CD4-positive, alpha-beta memory T cell (primary cell): ENCODE measurements at regions not wholly inside any gene's neighbourhood (a gene's known extent, or its start where the extent isn't known, plus 50 kb on each side); places are given as distances from the start of the nearest gene placed in this dataset.

ENCODE experiments used
- CTCF ChIA-PET: fragments of 350-600 bp; sonication (Branson Sonifier 250); formaldehyde crosslinking; loops from one replicate; lab custom pipeline; 2021; ENCODE audit warnings: inconsistent platforms; ENCODE audit not compliant: partially characterized antibody; lab: Charles Lee
- POLR2A ChIA-PET: fragments of 350-600 bp; sonication (Branson Sonifier 250); formaldehyde crosslinking; loops from one replicate; lab custom pipeline; 2021; ENCODE audit not compliant: partially characterized antibody; lab: Charles Lee
- DNase-seq, 5 donors: peaks; one replicate each; pipeline versions ENCODE4 v3.0.0 to v3.0.0-alpha.2; 2020 to 2022; ENCODE audit warnings: mixed read lengths in 1 of 5
- H3K27ac ChIP-seq: one replicate; pipeline ENCODE4 v1.7.0; 2013; ENCODE audit warnings: low read depth, low read length
- H3K27me3 ChIP-seq: 2 replicates; pipeline ENCODE4 v1.7.0; 2013; ENCODE audit warnings: mild to moderate bottlenecking, low read length, moderate library complexity; ENCODE audit not compliant: insufficient read depth
- H3K36me3 ChIP-seq: 2 replicates; pipeline ENCODE4 v1.7.0; 2013; ENCODE audit warnings: mild to moderate bottlenecking, low read length, moderate library complexity; ENCODE audit not compliant: insufficient read depth
- H3K4me1 ChIP-seq: 2 replicates; pipeline ENCODE4 v1.7.0; 2013; ENCODE audit warnings: mild to moderate bottlenecking, low read length, moderate library complexity; ENCODE audit not compliant: insufficient read depth
- H3K4me3 ChIP-seq, 2 donors: one replicate each; pipeline ENCODE4 v1.7.0; 2013; ENCODE audit warnings: low read length in 2 of 2, mild to moderate bottlenecking in 1 of 2
- H3K9me3 ChIP-seq, 2 donors: one replicate each; pipeline ENCODE4 v1.7.0; 2013; ENCODE audit warnings: low read length in 2 of 2, control low read depth in 1 of 2; ENCODE audit not compliant: control insufficient read depth in 1 of 2
- H3K27ac Mint-ChIP-seq, 7 donors: one replicate each; pipeline ENCODE4 v1.8.0; 2020 to 2021; ENCODE audit warnings: mixed read lengths in 7 of 7, mild to moderate bottlenecking in 6 of 7, inconsistent platforms in 3 of 7, moderate library complexity in 3 of 7
- H3K27me3 Mint-ChIP-seq, 2 donors: one replicate each; pipeline ENCODE4 v1.8.0; 2020 to 2021; ENCODE audit warnings: mixed read lengths in 2 of 2
- H3K36me3 Mint-ChIP-seq, 2 donors: one replicate each; pipeline ENCODE4 v1.8.0; 2020 to 2021; ENCODE audit warnings: mixed read lengths in 2 of 2, inconsistent platforms in 1 of 2, mild to moderate bottlenecking in 1 of 2
- H3K4me1 Mint-ChIP-seq, 4 donors: one replicate each; pipeline ENCODE4 v1.8.0; 2020 to 2021; ENCODE audit warnings: mixed read lengths in 4 of 4, mild to moderate bottlenecking in 1 of 4
- H3K4me3 Mint-ChIP-seq, 8 donors: one replicate each; pipeline ENCODE4 v1.8.0; 2020 to 2021; ENCODE audit warnings: mixed read lengths in 8 of 8, mild to moderate bottlenecking in 7 of 8, moderate library complexity in 6 of 8, inconsistent platforms in 3 of 8
- H3K9me3 Mint-ChIP-seq, 8 donors: one replicate each; pipeline ENCODE4 v1.8.0; 2020 to 2021; ENCODE audit warnings: mixed read lengths in 8 of 8, mild to moderate bottlenecking in 5 of 8, inconsistent platforms in 3 of 8, moderate library complexity in 1 of 8
- intact Hi-C: fragments of 100-400 bp; cut with micrococcal nuclease; formaldehyde crosslinking; loops from one replicate; pipeline ENCODE4 v1.15.1; 2023

GRCh38 chr5:163177971-163178370 is 259.4 kb upstream of the CCNG1 start:
- H3K9me3 ChIP-seq, result no peaks in the 10 kb centered on the region
- Mint-ChIP-seq H3K4me3 (no peak overlapping the region), H3K27me3 (no peaks in the 10 kb centered on the region), H3K4me1 (no peaks in the 10 kb centered on the region), H3K27ac (no peak overlapping the region), H3K36me3 (no peaks in the 10 kb centered on the region), H3K9me3 (peaks cover 0 to 11% (median 3%) of the 10 kb centered on the region in 8 donors)
- H3K36me3 ChIP-seq, result no peaks in the 10 kb centered on the region
- ChIA-PET CTCF (no interaction called here), POLR2A (no interaction called here)
- no peak overlapping the region for H3K4me3 ChIP-seq
- H3K27me3 ChIP-seq, result no peaks in the 10 kb centered on the region
- intact Hi-C loops, result no loop called here
- no peaks in the 10 kb centered on the region for H3K4me1 ChIP-seq
- H3K27ac ChIP-seq, result no peak overlapping the region
- no peak for DNase-seq

- H3K4me3 ChIP-seq, result no peak overlapping the region
- no peak for DNase-seq
- H3K27me3 ChIP-seq, result no peaks in the 10 kb centered on the region
- H3K36me3 ChIP-seq, result no peaks in the 10 kb centered on the region
- ChIA-PET POLR2A (no interaction called here), CTCF (no interaction called here)
- Mint-ChIP-seq H3K4me3 (no peak overlapping the region), H3K36me3 (no peaks in the 10 kb centered on the region), H3K9me3 (peaks cover 0 to 14% (median 5%) of the 10 kb centered on the region in 8 donors), H3K27me3 (no peaks in the 10 kb centered on the region), H3K4me1 (no peaks in the 10 kb centered on the region), H3K27ac (no peak overlapping the region)
- intact Hi-C loops, result no loop called here
- H3K27ac ChIP-seq, result no peak overlapping the region
- no peaks in the 10 kb centered on the region for H3K9me3 ChIP-seq
- H3K4me1 ChIP-seq, result no peaks in the 10 kb centered on the region
These were observed 252.1 kb upstream of the CCNG1 start for GRCh38 chr5:163185315-163185714.

- no peak overlapping the region for H3K4me3 Mint-ChIP-seq
- H3K27ac Mint-ChIP-seq, result no peak overlapping the region
- no peaks in the 10 kb centered on the region for H3K4me1 ChIP-seq
- ChIA-PET CTCF (no interaction called here), POLR2A (no interaction called here)
- no peaks in the 10 kb centered on the region for H3K27me3 Mint-ChIP-seq
- no peak overlapping the region for H3K4me3 ChIP-seq
- intact Hi-C loops, result no loop called here
- no peaks in the 10 kb centered on the region for H3K36me3 Mint-ChIP-seq
- peaks cover 0 to 7% (median 4%) of the 10 kb centered on the region in 8 donors for H3K9me3 Mint-ChIP-seq
- no peaks in the 10 kb centered on the region for H3K9me3 ChIP-seq
- no peaks in the 10 kb centered on the region for H3K4me1 Mint-ChIP-seq
- H3K36me3 ChIP-seq, result no peaks in the 10 kb centered on the region
- no peak for DNase-seq
- H3K27ac ChIP-seq, result no peak overlapping the region
- no peaks in the 10 kb centered on the region for H3K27me3 ChIP-seq
These were observed 248.3 kb upstream of the CCNG1 start for GRCh38 chr5:163189023-163189553.

- no peaks in the 10 kb centered on the region for H3K36me3 ChIP-seq
- no peaks in the 10 kb centered on the region for H3K36me3 Mint-ChIP-seq
- no peaks in the 10 kb centered on the region for H3K9me3 ChIP-seq
- no peak overlapping the region for H3K27ac Mint-ChIP-seq
- no peak overlapping the region for H3K4me3 ChIP-seq
- no peak overlapping the region for H3K27ac ChIP-seq
- H3K4me1 ChIP-seq, result no peaks in the 10 kb centered on the region
- POLR2A ChIA-PET, result no interaction called here
- intact Hi-C loops, result no loop called here
- CTCF ChIA-PET, result no interaction called here
- H3K4me3 Mint-ChIP-seq, result no peak overlapping the region
- H3K27me3 ChIP-seq, result no peaks in the 10 kb centered on the region
- no peak for DNase-seq
- H3K4me1 Mint-ChIP-seq, result no peaks in the 10 kb centered on the region
- H3K9me3 Mint-ChIP-seq, result peaks cover 0 to 11% (median 4%) of the 10 kb centered on the region in 8 donors
- no peaks in the 10 kb centered on the region for H3K27me3 Mint-ChIP-seq
These were observed 247.1 kb upstream of the CCNG1 start for GRCh38 chr5:163190283-163190682.

- no peaks in the 10 kb centered on the region for H3K27me3 Mint-ChIP-seq
These were observed 246.6 kb upstream of the CCNG1 start for GRCh38 chr5:163190784-163191183.

GRCh38 chr5:163193886-163194285 is 243.5 kb upstream of the CCNG1 start:
- no peak overlapping the region for H3K27ac ChIP-seq
- no peak overlapping the region for H3K4me3 ChIP-seq
- Mint-ChIP-seq H3K27ac (no peak overlapping the region), H3K4me3 (no peak overlapping the region), H3K27me3 (no peaks in the 10 kb centered on the region), H3K4me1 (no peaks in the 10 kb centered on the region), H3K9me3 (peaks cover 0 to 6% (median 3%) of the 10 kb centered on the region in 8 donors), H3K36me3 (no peaks in the 10 kb centered on the region)
- ChIA-PET POLR2A (no interaction called here), CTCF (no interaction called here)
- H3K27me3 ChIP-seq, result no peaks in the 10 kb centered on the region
- H3K4me1 ChIP-seq, result no peaks in the 10 kb centered on the region
- H3K9me3 ChIP-seq, result peaks cover 0 to 5% of the 10 kb centered on the region in 2 donors
- DNase-seq, result no peak
- intact Hi-C loops, result no loop called here
- no peaks in the 10 kb centered on the region for H3K36me3 ChIP-seq

More at GRCh38 chr5:163190784-163191183, 246.6 kb upstream of the CCNG1 start:
- H3K27me3 ChIP-seq, result no peaks in the 10 kb centered on the region
- H3K9me3 ChIP-seq, result no peaks in the 10 kb centered on the region
- H3K4me1 Mint-ChIP-seq, result no peaks in the 10 kb centered on the region
- no peaks in the 10 kb centered on the region for H3K36me3 ChIP-seq
- intact Hi-C loops, result no loop called here
- POLR2A ChIA-PET, result no interaction called here
- CTCF ChIA-PET, result no interaction called here
- H3K36me3 Mint-ChIP-seq, result no peaks in the 10 kb centered on the region
- no peak overlapping the region for H3K27ac ChIP-seq
- no peak for DNase-seq
- no peak overlapping the region for H3K4me3 Mint-ChIP-seq
- no peak overlapping the region for H3K4me3 ChIP-seq
- H3K27ac Mint-ChIP-seq, result no peak overlapping the region
- H3K4me1 ChIP-seq, result no peaks in the 10 kb centered on the region
- peaks cover 0 to 8% (median 3%) of the 10 kb centered on the region in 8 donors for H3K9me3 Mint-ChIP-seq

GRCh38 chr5:163205645-163206044 is 231.8 kb upstream of the CCNG1 start:
- H3K27me3 Mint-ChIP-seq, result no peaks in the 10 kb centered on the region
- no peak overlapping the region for H3K4me3 ChIP-seq
- H3K27ac Mint-ChIP-seq, result no peak overlapping the region
- no peaks in the 10 kb centered on the region for H3K4me1 ChIP-seq
- intact Hi-C loops, result no loop called here
- no peaks in the 10 kb centered on the region for H3K27me3 ChIP-seq
- H3K4me1 Mint-ChIP-seq, result no peaks in the 10 kb centered on the region
- no peaks in the 10 kb centered on the region for H3K36me3 Mint-ChIP-seq
- H3K4me3 Mint-ChIP-seq, result no peak overlapping the region
- ChIA-PET POLR2A (no interaction called here), CTCF (no interaction called here)
- no peaks in the 10 kb centered on the region for H3K9me3 ChIP-seq
- H3K36me3 ChIP-seq, result no peaks in the 10 kb centered on the region
- H3K9me3 Mint-ChIP-seq, result peaks cover 0 to 15% (median 3%) of the 10 kb centered on the region in 8 donors
- no peak for DNase-seq
- H3K27ac ChIP-seq, result no peak overlapping the region

- POLR2A ChIA-PET, result no interaction called here
- H3K4me1 Mint-ChIP-seq, result no peaks in the 10 kb centered on the region
- CTCF ChIA-PET, result no interaction called here
- intact Hi-C loops, result no loop called here
- no peak overlapping the region for H3K4me3 Mint-ChIP-seq
- Histone ChIP-seq H3K36me3 (no peaks in the 10 kb centered on the region), H3K9me3 (no peaks in the 10 kb centered on the region), H3K27me3 (no peaks in the 10 kb centered on the region), H3K4me3 (no peak overlapping the region), H3K27ac (no peak overlapping the region), H3K4me1 (no peaks in the 10 kb centered on the region)
- no peak for DNase-seq
- H3K27ac Mint-ChIP-seq, result no peak overlapping the region
- no peaks in the 10 kb centered on the region for H3K27me3 Mint-ChIP-seq
- H3K36me3 Mint-ChIP-seq, result no peaks in the 10 kb centered on the region
- peaks cover 0 to 6% (median 1%) of the 10 kb centered on the region in 8 donors for H3K9me3 Mint-ChIP-seq
These were observed 215.8 kb upstream of the CCNG1 start for GRCh38 chr5:163221581-163221980.
